ENCODE measurements at regions not wholly inside any gene's neighbourhood (a gene's known extent, or its start where the extent isn't known, plus 50 kb on each side); places are given as distances from the start of the nearest gene placed in this dataset.

- TF ChIP-seq CTCF (IDR thresholded peaks at IDR 0.05; ENCODE audit: poor library complexity, severe bottlenecking) (no peak), EZH2 (IDR thresholded peaks at IDR 0.05; ENCODE audit: borderline replicate concordance, insufficient read depth, low read length, poor library complexity, severe bottlenecking) (no peak), SMC3 (conservative IDR thresholded peaks at IDR 0.05; ENCODE audit: poor library complexity) (no peak), REST (IDR thresholded peaks at IDR 0.05; ENCODE audit: borderline replicate concordance) (no peak), TAF1 (IDR thresholded peaks at IDR 0.05; ENCODE audit: low read depth) (no peak), EP300 (conservative IDR thresholded peaks at IDR 0.05; ENCODE audit: poor library complexity, severe bottlenecking) (no peak), MXI1 (conservative IDR thresholded peaks at IDR 0.05; ENCODE audit: poor library complexity, severe bottlenecking) (no peak), POLR2AphosphoS5 (IDR thresholded peaks at IDR 0.05) (no peak), RAD21 (conservative IDR thresholded peaks at IDR 0.05) (no peak)
- H3K36me3 ChIP-seq (ENCODE audit: insufficient read depth, low read length), result no peaks in the 10 kb centered on the region
- H2AFZ ChIP-seq (ENCODE audit: low read depth, low read length), result no peak overlapping the region
Measured at GRCh38 chr7:45242261-45242660, 84.7 kb downstream of the RAMP3 start.

GRCh38 chr7:45242698-45243097, 85.1 kb downstream of the RAMP3 start:
- Histone ChIP-seq H3K36me3 (ENCODE audit: insufficient read depth, low read length) (no peaks in the 10 kb centered on the region), H3K9me3 (ENCODE audit: low read length) (no peaks in the 10 kb centered on the region), H4K20me1 (ENCODE audit: insufficient read depth) (no peaks in the 10 kb centered on the region), H3F3A (ENCODE audit: insufficient read depth, low read length, poor library complexity, severe bottlenecking) (no peaks in the 10 kb centered on the region), H3K27me3 (ENCODE audit: insufficient read depth, low read depth, low read length) (no peaks in the 10 kb centered on the region), H3K4me3 (ENCODE audit: low read length) (no peak overlapping the region), H2AFZ (ENCODE audit: low read depth, low read length) (no peak overlapping the region), H3K9me2 (ENCODE audit: insufficient read depth, low read length) (no peaks in the 10 kb centered on the region), H3K79me2 (replicated peaks; ENCODE audit: insufficient read depth, low read length) (no peaks in the 10 kb centered on the region), H3K27ac (ENCODE audit: low read length) (no peak overlapping the region), H3K9ac (ENCODE audit: low read length) (no peak overlapping the region), H3K4me2 (ENCODE audit: low read length) (no peak overlapping the region)
- TF ChIP-seq SMC3 (conservative IDR thresholded peaks at IDR 0.05; ENCODE audit: poor library complexity), result no peak

More at GRCh38 chr7:45242261-45242660, 84.7 kb downstream of the RAMP3 start:
- Histone ChIP-seq H3K9me2 (ENCODE audit: insufficient read depth, low read length) (no peaks in the 10 kb centered on the region), H3F3A (ENCODE audit: insufficient read depth, low read length, poor library complexity, severe bottlenecking) (no peaks in the 10 kb centered on the region), H3K9ac (ENCODE audit: low read length) (no peak overlapping the region), H3K4me3 (ENCODE audit: low read length) (no peak overlapping the region), H4K20me1 (ENCODE audit: insufficient read depth) (no peaks in the 10 kb centered on the region), H3K27me3 (ENCODE audit: insufficient read depth, low read depth, low read length) (no peaks in the 10 kb centered on the region), H3K79me2 (replicated peaks; ENCODE audit: insufficient read depth, low read length) (no peaks in the 10 kb centered on the region), H3K9me3 (ENCODE audit: low read length) (no peaks in the 10 kb centered on the region), H3K4me2 (ENCODE audit: low read length) (no peak overlapping the region), H3K27ac (ENCODE audit: low read length) (no peak overlapping the region)

GRCh38 chr7:45244981-45245380, 87.4 kb downstream of the RAMP3 start:
- Histone ChIP-seq H3K4me2 (ENCODE audit: low read length) (no peak overlapping the region), H3F3A (ENCODE audit: insufficient read depth, low read length, poor library complexity, severe bottlenecking) (no peaks in the 10 kb centered on the region), H3K79me2 (replicated peaks; ENCODE audit: insufficient read depth, low read length) (no peaks in the 10 kb centered on the region), H3K27ac (ENCODE audit: low read length) (no peak overlapping the region), H3K27me3 (ENCODE audit: insufficient read depth, low read depth, low read length) (no peaks in the 10 kb centered on the region), H3K4me3 (ENCODE audit: low read length) (no peak overlapping the region), H3K36me3 (ENCODE audit: insufficient read depth, low read length) (no peaks in the 10 kb centered on the region), H3K9me3 (ENCODE audit: low read length) (no peaks in the 10 kb centered on the region), H2AFZ (ENCODE audit: low read depth, low read length) (no peak overlapping the region), H3K9ac (ENCODE audit: low read length) (no peak overlapping the region), H4K20me1 (ENCODE audit: insufficient read depth) (no peaks in the 10 kb centered on the region), H3K9me2 (ENCODE audit: insufficient read depth, low read length) (no peaks in the 10 kb centered on the region)
- TF ChIP-seq EP300 (conservative IDR thresholded peaks at IDR 0.05; ENCODE audit: poor library complexity, severe bottlenecking) (no peak), TAF1 (IDR thresholded peaks at IDR 0.05; ENCODE audit: low read depth) (no peak), REST (IDR thresholded peaks at IDR 0.05; ENCODE audit: borderline replicate concordance) (no peak), SMC3 (conservative IDR thresholded peaks at IDR 0.05; ENCODE audit: poor library complexity) (no peak), MXI1 (conservative IDR thresholded peaks at IDR 0.05; ENCODE audit: poor library complexity, severe bottlenecking) (no peak), EZH2 (IDR thresholded peaks at IDR 0.05; ENCODE audit: borderline replicate concordance, insufficient read depth, low read length, poor library complexity, severe bottlenecking) (no peak), POLR2AphosphoS5 (IDR thresholded peaks at IDR 0.05) (no peak), CTCF (IDR thresholded peaks at IDR 0.05; ENCODE audit: poor library complexity, severe bottlenecking) (no peak)

Data from neural cell (in vitro differentiated cells).